HFFc6 (cell line): ENCODE measurements at regions not wholly inside any gene's neighbourhood (a gene's known extent, or its start where the extent isn't known, plus 50 kb on each side); places are given as distances from the start of the nearest gene placed in this dataset.
"Not testable (repeated sequence)": the region's sequence is repeated elsewhere in the genome, so short reads cannot be mapped to it uniquely, and the experiment has no call there.

ENCODE experiments used
- DNase-seq: peaks from one replicate; pipeline ENCODE4 v3.0.0-alpha.2; 2018
- H3K27ac Mint-ChIP-seq: 2 replicates; pipeline ENCODE4 v1.8.0; 2020; ENCODE audit warnings: mild to moderate bottlenecking, mixed read lengths
- H3K27me3 Mint-ChIP-seq: 2 replicates; pipeline ENCODE4 v1.8.0; 2021; ENCODE audit warnings: mild to moderate bottlenecking, moderate library complexity, mixed read lengths; ENCODE audit not compliant: insufficient read depth
- H3K36me3 Mint-ChIP-seq: 2 replicates; pipeline ENCODE4 v1.8.0; 2021; ENCODE audit warnings: low read depth, mixed read lengths
- H3K4me1 Mint-ChIP-seq: 2 replicates; pipeline ENCODE4 v1.8.0; 2020; ENCODE audit warnings: low read depth, mixed read lengths
- H3K4me3 Mint-ChIP-seq: 2 replicates; pipeline ENCODE4 v1.8.0; 2020; ENCODE audit warnings: mild to moderate bottlenecking, moderate library complexity, mixed read lengths
- H3K9me3 Mint-ChIP-seq: 2 replicates; pipeline ENCODE4 v1.8.0; 2020; ENCODE audit warnings: mild to moderate bottlenecking, mixed read lengths
- CTCF ChIP-seq: fragments of 200-600 bp; sonication (generic); IDR thresholded peaks from 2 replicates; pipeline ENCODE4 v1.5.0; 2021; ENCODE audit warnings: antibody characterized with exemption, mild to moderate bottlenecking

- no peak for TF ChIP-seq CTCF
- no peak overlapping the region for H3K4me3 Mint-ChIP-seq
- H3K36me3 Mint-ChIP-seq = no peaks in the 10 kb centered on the region
- DNase-seq = no peak
- no peaks in the 10 kb centered on the region for H3K4me1 Mint-ChIP-seq
- peaks cover 36% of the 10 kb centered on the region for H3K27me3 Mint-ChIP-seq
- H3K9me3 Mint-ChIP-seq = no peaks in the 10 kb centered on the region
- no peak overlapping the region for H3K27ac Mint-ChIP-seq
Observed at GRCh38 chr10:100632027-100632426, 96.3 kb downstream of the HIF1AN start.

DNA sequence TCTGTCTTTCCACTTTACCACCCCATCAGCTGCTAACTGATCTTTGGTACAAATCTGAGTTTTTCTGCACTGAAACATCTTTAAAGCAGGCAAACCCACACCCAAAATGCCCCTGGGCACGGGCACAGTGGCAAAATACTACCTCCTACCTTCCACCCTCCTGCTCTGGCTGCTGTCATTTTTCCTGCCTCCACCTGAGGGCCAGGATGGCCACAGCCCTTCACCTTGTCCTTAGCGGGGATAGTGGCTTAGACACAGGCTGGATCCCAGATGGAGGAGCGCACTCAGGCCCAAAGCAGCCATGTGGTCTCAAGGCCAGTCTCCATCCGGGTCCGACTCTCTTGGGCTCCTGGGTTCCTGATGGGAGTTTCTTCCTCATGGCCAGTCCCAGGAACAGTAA lies 98.3 kb downstream of the HIF1AN start:
- Mint-ChIP-seq H3K27ac (no peak overlapping the region), H3K4me3 (no peak overlapping the region), H3K27me3 (peaks cover 34% of the 10 kb centered on the region), H3K4me1 (no peaks in the 10 kb centered on the region), H3K36me3 (no peaks in the 10 kb centered on the region), H3K9me3 (no peaks in the 10 kb centered on the region)
- TF ChIP-seq CTCF = no peak
- no peak for DNase-seq

DNA sequence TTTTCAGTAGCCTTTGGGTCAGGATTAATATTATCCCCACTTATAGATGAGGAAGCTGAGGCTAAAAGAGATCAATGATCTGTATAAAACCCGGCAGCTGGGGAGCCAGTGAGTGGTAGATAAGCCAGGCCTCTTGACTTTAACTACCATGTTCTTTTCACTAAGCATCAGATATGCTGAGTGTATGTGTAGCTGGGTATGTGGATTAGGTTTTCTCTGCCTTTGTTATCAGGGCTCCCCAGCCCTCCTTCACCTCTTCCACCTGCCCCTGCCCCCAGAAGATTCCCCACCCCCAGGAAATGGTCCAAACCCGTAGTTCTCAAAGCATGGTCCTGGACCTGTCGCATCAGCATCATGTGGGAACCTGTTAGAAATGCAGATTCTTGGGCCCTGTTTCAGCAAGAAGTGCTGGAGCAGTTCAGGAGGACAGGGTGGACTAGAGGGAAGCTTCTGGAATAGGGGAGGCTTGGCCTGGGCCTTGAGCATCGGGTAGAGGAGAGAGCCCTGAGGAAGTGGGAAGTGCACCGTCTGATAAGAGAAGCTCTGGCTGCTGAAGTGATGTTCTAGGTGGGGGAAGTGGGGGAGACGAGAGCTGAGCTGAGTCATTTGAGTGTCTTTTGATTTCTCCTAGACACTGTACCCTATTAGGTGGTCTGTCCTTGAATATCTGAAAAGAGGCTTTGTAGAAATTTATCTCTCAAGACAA lies 101.3 kb downstream of the HIF1AN start:
- Mint-ChIP-seq H3K4me3 (no peak overlapping the region), H3K27ac (no peak overlapping the region), H3K9me3 (no peaks in the 10 kb centered on the region), H3K27me3 (peaks cover 37% of the 10 kb centered on the region), H3K36me3 (no peaks in the 10 kb centered on the region), H3K4me1 (no peaks in the 10 kb centered on the region)
- DNase-seq = no peak
- TF ChIP-seq CTCF = no peak

GRCh38 chr10:100637785-100638184 lies 102.0 kb downstream of the HIF1AN start:
- Mint-ChIP-seq H3K9me3 (no peaks in the 10 kb centered on the region), H3K27ac (no peak overlapping the region), H3K36me3 (no peaks in the 10 kb centered on the region), H3K4me1 (no peaks in the 10 kb centered on the region), H3K27me3 (peaks cover 37% of the 10 kb centered on the region), H3K4me3 (no peak overlapping the region)
- TF ChIP-seq CTCF = peak; percentile 74
- DNase-seq = peak; percentile 16

- H3K4me3 Mint-ChIP-seq, H3K36me3 Mint-ChIP-seq: not testable (repeated sequence)
Observed at GRCh38 chr10:100638969-100639368, 103.2 kb downstream of the HIF1AN start.

GRCh38 chr10:100642295-100642994 lies 102.9 kb upstream of the PAX2 start:
- no peak overlapping the region for H3K27ac Mint-ChIP-seq
- H3K4me1 Mint-ChIP-seq = no peaks in the 10 kb centered on the region
- H3K4me3 Mint-ChIP-seq = no peak overlapping the region
- no peaks in the 10 kb centered on the region for H3K9me3 Mint-ChIP-seq
- no peak for DNase-seq
- no peak for TF ChIP-seq CTCF
- H3K27me3 Mint-ChIP-seq = peaks cover 44% of the 10 kb centered on the region
- H3K36me3 Mint-ChIP-seq = no peaks in the 10 kb centered on the region

More at GRCh38 chr10:100638969-100639368, 103.2 kb downstream of the HIF1AN start:
- H3K27ac Mint-ChIP-seq, H3K4me1 Mint-ChIP-seq, H3K9me3 Mint-ChIP-seq, DNase-seq: not testable (repeated sequence)
- H3K27me3 Mint-ChIP-seq = peaks cover 33% of the 10 kb centered on the region
